Neural cell (in vitro differentiated cells): ENCODE measurements at regions not wholly inside any gene's neighbourhood (a gene's known extent, or its start where the extent isn't known, plus 50 kb on each side); places are given as distances from the start of the nearest gene placed in this dataset.

Experiments
- H2AFZ ChIP-seq: fragments of 200-600, 300-800 bp; sonication (generic), shearing (Covaris generic); 2 replicates; pipeline ENCODE4 v1.6.0; 2014; ENCODE audit warnings: low read depth, mild to moderate bottlenecking, antibody characterized with exemption, low read length, moderate library complexity
- H3F3A ChIP-seq: fragments of 200-600 bp; shearing (Covaris generic); 2 replicates; pipeline ENCODE4 v1.6.1; 2016; ENCODE audit warnings: mild to moderate bottlenecking, moderate library complexity, mixed read lengths, antibody characterized with exemption, low read length; ENCODE audit not compliant: insufficient read depth, poor library complexity, severe bottlenecking
- H3K27ac ChIP-seq: fragments of 200-600, 300-800 bp; sonication (generic), shearing (Covaris generic); 2 replicates; pipeline ENCODE4 v1.5.1; 2014; ENCODE audit warnings: mild to moderate bottlenecking, low read length, moderate library complexity
- H3K27me3 ChIP-seq: fragments of 300-800, 200-600 bp; sonication (generic), shearing (Covaris generic); 2 replicates; pipeline ENCODE4 v1.6.0; 2014; ENCODE audit warnings: mild to moderate bottlenecking, low read depth, low read length, moderate library complexity; ENCODE audit not compliant: insufficient read depth
- H3K36me3 ChIP-seq: fragments of 300-800, 200-600 bp; sonication (generic), shearing (Covaris generic); 2 replicates; pipeline ENCODE4 v1.5.1; 2014; ENCODE audit warnings: mild to moderate bottlenecking, antibody characterized with exemption, low read length, moderate library complexity; ENCODE audit not compliant: insufficient read depth
- H3K4me2 ChIP-seq: fragments of 300-800, 200-600 bp; sonication (generic), shearing (Covaris generic); 2 replicates; pipeline ENCODE4 v1.6.0; 2014; ENCODE audit warnings: mild to moderate bottlenecking, low read length
- H3K4me3 ChIP-seq: fragments of 300-800, 200-600 bp; sonication (generic), shearing (Covaris generic); 2 replicates; pipeline ENCODE4 v1.5.1; 2014; ENCODE audit warnings: mild to moderate bottlenecking, low read length, moderate library complexity
- H3K79me2 ChIP-seq: fragments of 200-600 bp; shearing (Covaris generic); replicated peaks from 2 replicates; pipeline ENCODE4 v1.6.0; 2014; ENCODE audit warnings: mild to moderate bottlenecking, low read length, moderate library complexity; ENCODE audit not compliant: insufficient read depth
- H3K9ac ChIP-seq: fragments of 300-800, 200-600 bp; sonication (generic), shearing (Covaris generic); 2 replicates; pipeline ENCODE4 v1.6.1; 2016; ENCODE audit warnings: mild to moderate bottlenecking, low read length, mixed read lengths
- H3K9me2 ChIP-seq: fragments of 200-600 bp; shearing (Covaris generic); 2 replicates; pipeline ENCODE4 v1.6.1; 2016; ENCODE audit warnings: mild to moderate bottlenecking, low read length, mixed read lengths; ENCODE audit not compliant: insufficient read depth
- H3K9me3 ChIP-seq: fragments of 200-600, 300-800 bp; sonication (generic), shearing (Covaris generic); 2 replicates; pipeline ENCODE4 v1.6.1; 2016; ENCODE audit warnings: mild to moderate bottlenecking, mixed run types, low read length, moderate library complexity, mixed read lengths
- H4K20me1 ChIP-seq: fragments of 200-600 bp; shearing (Covaris generic); 2 replicates; pipeline ENCODE4 v1.6.1; 2016; ENCODE audit warnings: mild to moderate bottlenecking, mixed run types; ENCODE audit not compliant: insufficient read depth
- EP300 ChIP-seq: fragments of 450-650 bp; conservative IDR thresholded peaks from 2 replicates; pipeline ENCODE4 v1.6.1; 2014; ENCODE audit warnings: antibody characterized with exemption, mild to moderate bottlenecking, moderate library complexity; ENCODE audit not compliant: poor library complexity, severe bottlenecking
- EZH2 ChIP-seq: fragments of 200-600, 300-800 bp; shearing (Covaris generic), sonication (generic); IDR thresholded peaks from 2 replicates; pipeline ENCODE4 v1.6.1; 2014; ENCODE audit warnings: antibody characterized with exemption, low read length, borderline replicate concordance, mild to moderate bottlenecking; ENCODE audit not compliant: insufficient read depth, poor library complexity, severe bottlenecking
- MXI1 ChIP-seq: fragments of 450-650 bp; conservative IDR thresholded peaks from 2 replicates; pipeline ENCODE4 v1.6.1; 2014; ENCODE audit warnings: antibody characterized with exemption, mild to moderate bottlenecking; ENCODE audit not compliant: poor library complexity, severe bottlenecking
- POLR2AphosphoS5 ChIP-seq: IDR thresholded peaks from 2 replicates; pipeline ENCODE4 v1.6.1; 2012
- RAD21 ChIP-seq: fragments of 450-650 bp; conservative IDR thresholded peaks from 2 replicates; pipeline ENCODE4 v1.6.1; 2014; ENCODE audit warnings: antibody characterized with exemption, mild to moderate bottlenecking, moderate library complexity
- SMC3 ChIP-seq: fragments of 450-650 bp; conservative IDR thresholded peaks from 2 replicates; pipeline ENCODE4 v1.6.1; 2014; ENCODE audit warnings: antibody characterized with exemption, mild to moderate bottlenecking, moderate library complexity; ENCODE audit not compliant: poor library complexity
- TAF1 ChIP-seq: IDR thresholded peaks from 2 replicates; pipeline ENCODE4 v1.6.1; 2012; ENCODE audit warnings: low read depth
- TF ChIP-seq, protein P1 (sequence below): fragments of 450-650 bp; IDR thresholded peaks from 2 replicates; pipeline ENCODE4 v1.5.1; 2014; ENCODE audit warnings: antibody characterized with exemption, mild to moderate bottlenecking, moderate library complexity; ENCODE audit not compliant: poor library complexity, severe bottlenecking
- TF ChIP-seq, protein P2 (sequence below): IDR thresholded peaks from 2 replicates; pipeline ENCODE4 v1.6.1; 2012; ENCODE audit warnings: borderline replicate concordance

DNA sequence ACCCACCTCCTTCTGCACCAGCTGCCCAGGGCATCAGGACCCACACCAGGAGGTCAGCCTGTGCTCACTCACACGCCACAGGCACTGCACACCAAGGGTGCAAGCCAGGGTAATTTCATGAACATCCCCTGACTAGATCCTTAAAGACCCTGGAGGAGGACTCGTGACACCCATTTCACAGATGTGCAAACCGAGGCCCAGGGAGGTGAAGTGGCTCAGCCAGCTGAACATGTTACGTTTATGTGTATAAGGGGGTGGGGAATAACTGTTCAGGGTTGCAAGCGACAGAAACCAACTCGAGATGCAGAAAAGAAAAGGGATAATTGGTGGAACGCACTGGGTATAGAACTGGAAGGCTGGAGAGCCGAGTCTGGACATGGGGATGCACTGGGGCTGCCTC, 138.1 kb upstream of the FOXF1 start:
- no peak overlapping the region for H3K4me2 ChIP-seq
- no peaks in the 10 kb centered on the region for H3K27me3 ChIP-seq
- H3F3A ChIP-seq, result no peaks in the 10 kb centered on the region
- no peaks in the 10 kb centered on the region for H3K79me2 ChIP-seq
- H3K4me3 ChIP-seq, result no peak overlapping the region
- no peak overlapping the region for H3K9ac ChIP-seq
- no peaks in the 10 kb centered on the region for H3K36me3 ChIP-seq
- no peak overlapping the region for H3K27ac ChIP-seq
- H4K20me1 ChIP-seq, result no peaks in the 10 kb centered on the region
- no peaks in the 10 kb centered on the region for H3K9me2 ChIP-seq
- H3K9me3 ChIP-seq, result peaks cover 3% of the 10 kb centered on the region
- no peak overlapping the region for H2AFZ ChIP-seq
- no peak for TF ChIP-seq EZH2
- TF ChIP-seq EP300, result no peak
- TF ChIP-seq, protein P1, sequence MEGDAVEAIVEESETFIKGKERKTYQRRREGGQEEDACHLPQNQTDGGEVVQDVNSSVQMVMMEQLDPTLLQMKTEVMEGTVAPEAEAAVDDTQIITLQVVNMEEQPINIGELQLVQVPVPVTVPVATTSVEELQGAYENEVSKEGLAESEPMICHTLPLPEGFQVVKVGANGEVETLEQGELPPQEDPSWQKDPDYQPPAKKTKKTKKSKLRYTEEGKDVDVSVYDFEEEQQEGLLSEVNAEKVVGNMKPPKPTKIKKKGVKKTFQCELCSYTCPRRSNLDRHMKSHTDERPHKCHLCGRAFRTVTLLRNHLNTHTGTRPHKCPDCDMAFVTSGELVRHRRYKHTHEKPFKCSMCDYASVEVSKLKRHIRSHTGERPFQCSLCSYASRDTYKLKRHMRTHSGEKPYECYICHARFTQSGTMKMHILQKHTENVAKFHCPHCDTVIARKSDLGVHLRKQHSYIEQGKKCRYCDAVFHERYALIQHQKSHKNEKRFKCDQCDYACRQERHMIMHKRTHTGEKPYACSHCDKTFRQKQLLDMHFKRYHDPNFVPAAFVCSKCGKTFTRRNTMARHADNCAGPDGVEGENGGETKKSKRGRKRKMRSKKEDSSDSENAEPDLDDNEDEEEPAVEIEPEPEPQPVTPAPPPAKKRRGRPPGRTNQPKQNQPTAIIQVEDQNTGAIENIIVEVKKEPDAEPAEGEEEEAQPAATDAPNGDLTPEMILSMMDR, result no peak
- no peak for TF ChIP-seq RAD21
- TF ChIP-seq, protein P2, sequence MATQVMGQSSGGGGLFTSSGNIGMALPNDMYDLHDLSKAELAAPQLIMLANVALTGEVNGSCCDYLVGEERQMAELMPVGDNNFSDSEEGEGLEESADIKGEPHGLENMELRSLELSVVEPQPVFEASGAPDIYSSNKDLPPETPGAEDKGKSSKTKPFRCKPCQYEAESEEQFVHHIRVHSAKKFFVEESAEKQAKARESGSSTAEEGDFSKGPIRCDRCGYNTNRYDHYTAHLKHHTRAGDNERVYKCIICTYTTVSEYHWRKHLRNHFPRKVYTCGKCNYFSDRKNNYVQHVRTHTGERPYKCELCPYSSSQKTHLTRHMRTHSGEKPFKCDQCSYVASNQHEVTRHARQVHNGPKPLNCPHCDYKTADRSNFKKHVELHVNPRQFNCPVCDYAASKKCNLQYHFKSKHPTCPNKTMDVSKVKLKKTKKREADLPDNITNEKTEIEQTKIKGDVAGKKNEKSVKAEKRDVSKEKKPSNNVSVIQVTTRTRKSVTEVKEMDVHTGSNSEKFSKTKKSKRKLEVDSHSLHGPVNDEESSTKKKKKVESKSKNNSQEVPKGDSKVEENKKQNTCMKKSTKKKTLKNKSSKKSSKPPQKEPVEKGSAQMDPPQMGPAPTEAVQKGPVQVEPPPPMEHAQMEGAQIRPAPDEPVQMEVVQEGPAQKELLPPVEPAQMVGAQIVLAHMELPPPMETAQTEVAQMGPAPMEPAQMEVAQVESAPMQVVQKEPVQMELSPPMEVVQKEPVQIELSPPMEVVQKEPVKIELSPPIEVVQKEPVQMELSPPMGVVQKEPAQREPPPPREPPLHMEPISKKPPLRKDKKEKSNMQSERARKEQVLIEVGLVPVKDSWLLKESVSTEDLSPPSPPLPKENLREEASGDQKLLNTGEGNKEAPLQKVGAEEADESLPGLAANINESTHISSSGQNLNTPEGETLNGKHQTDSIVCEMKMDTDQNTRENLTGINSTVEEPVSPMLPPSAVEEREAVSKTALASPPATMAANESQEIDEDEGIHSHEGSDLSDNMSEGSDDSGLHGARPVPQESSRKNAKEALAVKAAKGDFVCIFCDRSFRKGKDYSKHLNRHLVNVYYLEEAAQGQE, result no peak
- TF ChIP-seq SMC3, result no peak
- TF ChIP-seq TAF1, result no peak
- no peak for TF ChIP-seq POLR2AphosphoS5
- no peak for TF ChIP-seq MXI1

DNA sequence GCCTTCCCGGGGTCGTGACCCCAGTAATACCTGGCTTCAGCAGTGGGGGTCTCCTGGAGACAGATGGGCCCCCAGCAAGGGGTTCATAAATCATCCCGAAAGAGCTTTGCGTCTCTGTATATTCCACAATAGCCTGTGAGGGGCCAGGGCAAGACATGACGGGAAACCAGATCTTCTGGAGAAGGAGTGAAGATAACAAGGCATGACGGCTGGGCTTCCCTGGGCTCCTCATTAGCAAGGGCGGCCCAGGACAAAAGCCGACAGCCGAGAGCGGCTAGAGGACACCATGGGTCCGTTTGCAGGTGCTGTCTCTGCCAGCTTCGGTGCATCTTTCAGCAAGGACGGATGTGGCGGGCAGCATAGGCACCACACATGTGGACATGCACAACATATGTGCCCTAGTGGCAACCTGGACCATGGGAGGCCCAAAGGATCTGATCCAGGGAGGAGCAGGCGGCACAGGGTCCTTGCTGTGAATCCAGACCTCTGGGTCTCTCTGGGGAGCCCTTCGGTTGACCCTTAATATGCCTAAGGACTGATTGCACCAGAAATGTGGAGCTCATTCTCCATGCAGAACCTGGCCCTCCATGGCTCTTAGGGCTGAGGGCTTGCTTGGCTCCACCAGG, 136.9 kb upstream of the FOXF1 start:
- Histone ChIP-seq H3K27ac (no peak overlapping the region), H3K36me3 (no peaks in the 10 kb centered on the region), H2AFZ (no peak overlapping the region), H3K4me2 (no peak overlapping the region), H4K20me1 (no peaks in the 10 kb centered on the region), H3K27me3 (no peaks in the 10 kb centered on the region), H3K4me3 (no peak overlapping the region), H3K79me2 (no peaks in the 10 kb centered on the region), H3K9ac (no peak overlapping the region), H3K9me2 (no peaks in the 10 kb centered on the region), H3K9me3 (peaks cover 3% of the 10 kb centered on the region), H3F3A (no peaks in the 10 kb centered on the region)
- TF ChIP-seq, protein P1, result no peak
- TF ChIP-seq, protein P2, result no peak
- TF ChIP-seq TAF1, result no peak
- TF ChIP-seq EZH2, result no peak
- no peak for TF ChIP-seq SMC3
- no peak for TF ChIP-seq MXI1
